ENCODE measurements at regions not wholly inside any gene's neighbourhood (a gene's known extent, or its start where the extent isn't known, plus 50 kb on each side); places are given as distances from the start of the nearest gene placed in this dataset.

- TF ChIP-seq CTCF (IDR thresholded peaks at IDR 0.05; ENCODE audit: insufficient read depth, low read length): no peak
- TF ChIP-seq GABPA (IDR thresholded peaks at IDR 0.05; ENCODE audit: low read depth): no peak
- no peak for TF ChIP-seq SPI1 (IDR thresholded peaks at IDR 0.05; ENCODE audit: borderline replicate concordance, low read depth)
- TF ChIP-seq REST (IDR thresholded peaks at IDR 0.05; ENCODE audit: insufficient replicate concordance, low read depth): no peak
- TF ChIP-seq POLR2AphosphoS5 (IDR thresholded peaks at IDR 0.05; ENCODE audit: low read depth): no peak
Measured at GRCh38 chr14:82562881-82563280, 1029.2 kb upstream of the SEL1L start.
